H7 (cell line): ENCODE measurements at regions not wholly inside any gene's neighbourhood (a gene's known extent, or its start where the extent isn't known, plus 50 kb on each side); places are given as distances from the start of the nearest gene placed in this dataset.
"Not testable (repeated sequence)": the region's sequence is repeated elsewhere in the genome, so short reads cannot be mapped to it uniquely, and the experiment has no call there.

Source experiments
- DNase-seq: peaks from one replicate; pipeline ENCODE4 v3.0.0; 2012
- H3K27me3 ChIP-seq: 2 replicates; pipeline ENCODE4 v1.6.0; 2011; ENCODE audit warnings: mild to moderate bottlenecking, low read length; ENCODE audit not compliant: control insufficient read depth, insufficient read depth
- H3K36me3 ChIP-seq: replicated peaks from 2 replicates; pipeline ENCODE4 v1.5.1; 2011; ENCODE audit warnings: low read length; ENCODE audit not compliant: control insufficient read depth, insufficient read depth
- H3K4me3 ChIP-seq: 2 replicates; pipeline ENCODE4 v1.5.1; 2011; ENCODE audit warnings: low read depth, mild to moderate bottlenecking, control low read depth, low read length, moderate library complexity; ENCODE audit not compliant: insufficient read depth

DNA sequence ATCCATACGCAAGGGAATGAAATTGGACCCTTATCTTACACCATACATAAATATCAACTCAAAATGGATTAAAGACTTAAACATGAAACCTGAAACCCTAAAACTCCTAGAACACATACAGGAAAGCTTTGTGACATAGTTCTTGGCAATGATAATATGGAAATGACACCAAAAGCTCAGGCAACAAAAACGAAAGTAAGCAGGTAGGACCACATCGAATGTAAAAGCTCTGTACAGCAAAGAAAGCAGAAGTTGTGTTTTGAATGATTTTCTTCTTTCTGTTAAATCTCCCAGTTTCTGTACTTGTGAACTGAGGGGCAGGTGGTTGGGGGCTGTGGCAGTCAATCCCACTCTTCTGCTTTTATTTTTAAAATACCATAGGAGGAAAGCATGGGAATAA lies 368.4 kb upstream of the PODXL start:
- H3K27me3 ChIP-seq, result no peaks in the 10 kb centered on the region
- no peak for DNase-seq
- no peak overlapping the region for H3K4me3 ChIP-seq
- H3K36me3 ChIP-seq, result no peaks in the 10 kb centered on the region

GRCh38 chr7:131922948-131923347 lies 366.5 kb upstream of the PODXL start:
- not testable (repeated sequence) for H3K36me3 ChIP-seq, H3K27me3 ChIP-seq, DNase-seq, H3K4me3 ChIP-seq

DNA sequence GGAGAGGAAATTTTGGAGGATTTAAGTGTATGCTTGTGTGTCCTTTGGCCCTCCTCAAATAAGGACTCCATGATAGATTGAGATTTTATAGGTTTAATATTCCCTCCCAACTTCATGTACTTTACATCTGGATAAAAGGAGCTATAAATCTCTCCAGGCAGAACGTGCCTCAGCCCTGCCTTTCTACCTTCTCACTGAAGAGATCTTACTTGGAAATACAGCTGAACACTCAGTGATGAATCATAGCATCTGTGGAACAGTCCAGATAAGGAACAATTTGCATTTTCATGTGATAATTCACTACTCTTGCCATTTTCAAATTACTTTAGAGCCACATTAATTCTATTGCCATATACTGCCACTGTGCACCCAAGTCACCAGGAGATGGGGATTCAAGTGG lies 364.6 kb upstream of the PODXL start:
- Histone ChIP-seq H3K36me3 (no peaks in the 10 kb centered on the region), H3K27me3 (no peaks in the 10 kb centered on the region), H3K4me3 (no peak overlapping the region)
- DNase-seq, result no peak

DNA sequence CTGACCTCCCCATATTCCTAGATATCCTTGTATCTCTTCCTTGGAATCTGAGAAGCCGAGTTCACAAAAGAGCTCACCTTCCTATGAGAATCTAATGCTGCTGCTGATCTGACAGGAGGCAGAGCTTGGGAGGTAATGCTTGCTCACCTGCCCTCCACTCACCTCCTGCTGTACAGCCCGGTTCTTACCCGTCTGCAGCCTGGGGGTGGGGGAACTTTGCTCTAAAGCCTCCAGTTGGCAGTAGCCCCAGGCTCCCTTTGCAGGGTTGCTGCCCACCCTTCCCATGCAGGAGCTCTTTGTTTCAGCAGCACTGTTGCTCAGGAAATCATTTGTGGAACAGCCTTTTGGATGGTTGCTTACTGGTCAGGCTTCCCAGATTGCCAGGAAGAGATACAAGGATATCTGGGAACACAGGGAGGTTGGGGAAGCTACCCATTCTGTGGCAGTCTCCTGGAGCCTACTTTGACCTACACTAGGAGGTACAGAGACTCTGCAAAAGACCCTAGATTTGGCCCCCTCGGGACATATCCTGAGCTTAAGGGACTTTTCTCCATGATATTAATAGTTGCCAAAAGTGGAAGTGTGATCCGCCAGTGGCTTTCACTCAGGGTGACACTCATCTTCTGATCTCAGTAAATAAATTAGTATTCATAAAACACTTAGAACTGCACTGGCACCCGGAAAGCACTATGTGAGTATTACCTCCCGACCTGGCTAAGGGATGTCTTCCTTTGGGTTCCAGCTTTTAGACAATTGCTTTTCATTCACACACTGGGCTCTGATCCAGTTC lies 363.7 kb upstream of the PODXL start:
- DNase-seq, result no peak
- no peaks in the 10 kb centered on the region for H3K36me3 ChIP-seq
- no peaks in the 10 kb centered on the region for H3K27me3 ChIP-seq
- no peak overlapping the region for H3K4me3 ChIP-seq

- Histone ChIP-seq H3K27me3 (peaks cover 10% of the 10 kb centered on the region; the same call in 1 of the 2 replicates), H3K36me3 (no peaks in the 10 kb centered on the region), H3K4me3 (no peak overlapping the region)
- no peak for DNase-seq
These were observed 354.7 kb upstream of the PODXL start for GRCh38 chr7:131911112-131911511.

GRCh38 chr7:131909151-131909768 lies 352.8 kb upstream of the PODXL start:
- Histone ChIP-seq H3K27me3 (peaks cover 10% of the 10 kb centered on the region; the same call in 1 of the 2 replicates), H3K36me3 (no peaks in the 10 kb centered on the region), H3K4me3 (peak overlapping the region; percentile 18; the same call in 1 of the 2 replicates)
- DNase-seq, result peak; percentile 47

GRCh38 chr7:131908714-131909113 lies 352.3 kb upstream of the PODXL start:
- no peak for DNase-seq
- H3K27me3 ChIP-seq, result peaks cover 10% of the 10 kb centered on the region; the same call in 1 of the 2 replicates
- no peak overlapping the region for H3K4me3 ChIP-seq
- no peaks in the 10 kb centered on the region for H3K36me3 ChIP-seq

DNA sequence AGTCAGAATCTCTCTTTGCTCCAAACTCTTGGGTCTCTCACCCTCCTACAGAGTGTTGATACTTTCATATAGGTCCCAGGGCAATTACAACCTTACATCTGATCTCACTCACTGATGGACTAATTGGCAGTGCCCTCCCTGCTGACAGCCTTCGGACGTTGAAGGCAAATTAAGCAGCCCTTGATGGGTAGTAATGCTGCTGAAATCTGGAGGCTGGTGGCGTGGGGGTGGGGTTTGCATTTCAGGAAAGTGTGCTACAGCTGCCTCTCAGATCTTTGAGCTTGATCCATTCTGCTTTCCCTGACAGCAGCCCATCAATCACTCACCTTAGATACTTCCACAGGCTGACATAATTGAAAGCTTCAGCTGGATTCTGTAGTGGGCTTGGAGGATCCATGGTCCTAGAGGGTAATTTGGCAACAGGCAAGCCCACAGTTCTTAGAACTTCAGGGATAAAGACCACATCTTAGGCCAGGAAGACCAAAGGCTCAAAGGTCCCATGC lies 349.1 kb upstream of the PODXL start:
- no peak overlapping the region for H3K4me3 ChIP-seq
- DNase-seq, result no peak
- H3K27me3 ChIP-seq, result peaks cover 10% of the 10 kb centered on the region; the same call in 1 of the 2 replicates
- H3K36me3 ChIP-seq, result no peaks in the 10 kb centered on the region

- DNase-seq, result no peak
- H3K4me3 ChIP-seq, result no peak overlapping the region
- peaks cover 8% of the 10 kb centered on the region; the same call in 1 of the 2 replicates for H3K27me3 ChIP-seq
- no peaks in the 10 kb centered on the region for H3K36me3 ChIP-seq
These were observed 348.4 kb upstream of the PODXL start for GRCh38 chr7:131904760-131905327.

DNA sequence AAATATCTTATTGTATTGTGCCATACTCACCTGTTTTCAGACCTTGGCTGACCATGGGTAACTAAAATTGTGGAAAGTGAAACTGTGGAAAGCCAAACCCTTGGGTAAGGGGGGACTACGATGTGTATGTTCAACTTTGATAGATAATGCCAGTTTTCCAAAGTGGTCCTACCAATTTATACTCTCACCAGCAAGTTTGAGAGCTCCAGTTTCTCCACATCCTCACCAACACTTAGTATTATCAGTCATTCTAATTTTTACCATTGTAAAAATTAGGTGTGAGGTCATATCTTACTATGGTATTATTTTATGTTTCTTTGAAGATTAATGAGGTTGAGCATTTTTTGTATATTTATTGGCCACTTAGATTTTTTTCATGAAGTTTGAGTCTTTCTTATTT lies 346.9 kb upstream of the PODXL start:
- DNase-seq, result no peak
- no peaks in the 10 kb centered on the region for H3K36me3 ChIP-seq
- no peak overlapping the region for H3K4me3 ChIP-seq
- H3K27me3 ChIP-seq, result peaks cover under 1% of the 10 kb centered on the region

GRCh38 chr7:131900785-131901287 lies 344.4 kb upstream of the PODXL start:
- no peak for DNase-seq
- no peak overlapping the region for H3K4me3 ChIP-seq
- no peaks in the 10 kb centered on the region; the same call in 1 of the 2 replicates for H3K27me3 ChIP-seq
- H3K36me3 ChIP-seq, result no peaks in the 10 kb centered on the region

DNA sequence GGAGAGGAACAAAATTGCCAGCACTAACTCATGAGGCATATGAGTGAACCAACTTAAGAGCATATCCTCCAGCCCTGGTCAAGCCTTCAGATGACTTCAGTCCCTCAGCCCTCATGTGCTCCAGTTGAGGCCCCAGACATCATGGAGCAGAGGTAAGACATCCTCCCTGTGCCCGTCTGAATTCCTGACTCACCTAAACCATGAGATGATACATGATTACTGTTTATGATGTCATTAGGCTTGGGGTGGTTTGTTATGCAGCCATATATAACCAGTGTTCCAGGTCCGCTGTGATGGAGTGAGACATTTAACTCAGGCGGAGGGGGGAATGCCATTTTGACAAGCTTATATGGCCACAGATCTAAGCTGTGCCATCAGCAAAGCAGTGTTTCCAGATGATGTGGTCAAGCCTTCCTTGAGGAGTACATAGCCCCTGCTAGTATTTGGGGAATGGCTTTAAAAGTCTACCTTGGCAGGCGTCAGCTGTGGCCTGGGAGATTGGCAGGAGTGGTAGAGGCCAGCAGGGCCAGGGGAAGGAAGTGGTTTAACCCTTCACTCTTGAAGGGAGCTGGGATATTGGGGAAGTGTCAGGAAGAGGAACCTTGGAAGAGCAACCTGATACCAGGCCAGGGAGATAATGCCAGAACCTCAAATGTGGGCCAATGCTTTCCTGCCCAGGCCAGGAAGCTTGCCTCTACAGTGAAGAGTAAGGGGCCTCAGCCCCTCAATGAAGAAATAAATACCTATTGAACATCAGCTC lies 343.0 kb upstream of the PODXL start:
- DNase-seq, result no peak
- no peaks in the 10 kb centered on the region; the same call in 1 of the 2 replicates for H3K27me3 ChIP-seq
- no peaks in the 10 kb centered on the region for H3K36me3 ChIP-seq
- H3K4me3 ChIP-seq, result no peak overlapping the region

GRCh38 chr7:131898418-131898817 lies 342.0 kb upstream of the PODXL start:
- no peaks in the 10 kb centered on the region; the same call in 1 of the 2 replicates for H3K27me3 ChIP-seq
- no peak for DNase-seq

DNA sequence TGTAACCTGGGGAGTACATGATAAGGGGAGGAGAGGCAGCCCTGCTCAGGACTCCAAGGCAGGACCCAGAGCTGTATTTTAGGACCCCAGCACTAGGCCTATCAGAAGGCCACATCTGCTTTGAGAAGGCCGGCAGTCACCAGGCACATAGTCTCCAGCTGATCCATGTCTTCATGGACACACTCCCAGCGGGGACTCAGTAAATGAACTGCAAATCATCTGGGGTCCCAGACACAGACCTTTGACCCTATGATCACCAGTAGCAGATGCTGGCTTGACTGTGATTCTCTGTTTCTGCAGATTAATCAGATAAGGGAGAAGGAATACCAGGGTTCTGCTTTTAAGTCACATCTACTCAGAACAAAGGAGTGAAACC lies 341.4 kb upstream of the PODXL start:
- no peak for DNase-seq
- Histone ChIP-seq H3K36me3 (no peaks in the 10 kb centered on the region), H3K27me3 (no peaks in the 10 kb centered on the region; the same call in 1 of the 2 replicates), H3K4me3 (no peak overlapping the region)

More at GRCh38 chr7:131898418-131898817, 342.0 kb upstream of the PODXL start:
- Histone ChIP-seq H3K36me3 (no peaks in the 10 kb centered on the region), H3K4me3 (no peak overlapping the region)
